Renal pelvis (tissue), 1 donor: ENCODE measurements at regions not wholly inside any gene's neighbourhood (a gene's known extent, or its start where the extent isn't known, plus 50 kb on each side); places are given as distances from the start of the nearest gene placed in this dataset.
A peak's percentile ranks its signal among the peaks of the same experiment; 100 is the strongest.
"Not testable (repeated sequence)": the region's sequence is repeated elsewhere in the genome, so short reads cannot be mapped to it uniquely, and the experiment has no call there.

Experiments
- DNase-seq: peaks from one replicate; pipeline ENCODE4 v3.0.0-alpha.2; 2013

DNA sequence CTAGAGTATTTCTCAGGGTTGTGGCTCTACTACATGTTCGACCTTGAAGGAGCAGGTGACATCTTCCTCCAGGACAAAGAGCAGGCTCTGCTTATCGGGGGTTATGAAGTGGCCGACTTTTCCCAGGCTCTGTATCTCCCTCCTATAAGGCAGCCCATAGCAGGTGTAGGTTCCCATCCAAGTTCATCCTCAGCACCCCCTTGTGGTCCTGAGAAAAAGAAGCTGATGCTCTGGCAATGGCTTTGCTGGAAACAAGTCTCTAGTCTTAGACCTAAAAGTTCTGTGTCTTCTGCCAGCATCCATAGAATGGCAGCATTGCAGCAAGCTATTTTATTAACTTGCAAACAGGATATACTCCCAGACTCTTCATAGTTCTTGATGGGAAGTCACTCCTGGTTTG lies 836.6 kb upstream of the PRKX start:
- no peak for DNase-seq

DNA sequence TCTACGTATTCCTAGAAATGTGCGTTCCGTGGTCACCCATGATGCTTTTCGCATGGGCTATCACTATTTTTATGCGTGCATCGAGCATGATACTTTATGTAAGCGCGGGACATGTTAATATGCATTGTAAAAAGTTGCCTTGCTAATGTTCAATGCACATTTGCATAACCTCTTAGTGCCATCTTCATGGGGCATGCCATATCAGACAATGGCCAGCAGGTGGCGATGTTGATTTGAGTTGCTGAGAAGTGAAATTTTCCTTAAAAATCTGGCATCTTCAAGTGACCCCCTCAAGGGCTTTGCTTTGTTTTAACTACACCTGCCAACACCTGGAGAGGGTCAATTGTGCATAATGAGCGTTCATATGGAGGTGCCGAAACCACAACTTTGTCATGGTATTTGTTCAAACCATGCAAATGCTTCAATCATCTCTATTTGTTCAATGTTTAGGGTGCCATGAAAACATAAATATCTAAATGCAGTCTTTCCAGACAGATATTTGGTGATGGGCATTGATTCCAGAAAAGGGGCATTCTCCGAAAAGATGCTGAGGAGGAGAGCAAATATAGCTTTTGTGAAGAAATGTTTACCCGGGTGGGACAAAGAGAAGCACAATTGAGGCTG lies 833.9 kb upstream of the PRKX start:
- peak; percentile 43 for DNase-seq

GRCh38 chrX:4546178-4546577 lies 832.7 kb upstream of the PRKX start:
- DNase-seq: not testable (repeated sequence)

- no peak for DNase-seq
These were observed 814.8 kb upstream of the PRKX start for GRCh38 chrX:4528247-4528646.

DNA sequence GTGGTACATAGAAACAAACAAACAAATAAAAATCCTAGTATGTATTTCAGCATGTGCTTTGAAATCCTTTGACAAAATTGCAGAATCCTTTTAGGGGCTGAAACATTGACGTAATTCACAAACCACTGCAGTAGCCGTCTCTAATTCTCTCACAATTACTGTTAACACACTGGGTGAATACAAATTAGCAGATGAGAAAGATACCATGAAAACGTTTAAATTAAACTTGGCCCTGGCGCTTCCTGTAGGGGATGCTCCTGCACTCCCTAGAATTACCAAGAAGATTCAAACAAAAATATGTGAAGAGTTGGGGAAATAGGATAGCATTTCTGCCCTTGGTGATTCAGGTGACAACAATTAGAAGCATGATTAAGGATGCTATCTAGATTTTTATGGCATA lies 772.5 kb upstream of the PRKX start:
- DNase-seq: no peak

DNA sequence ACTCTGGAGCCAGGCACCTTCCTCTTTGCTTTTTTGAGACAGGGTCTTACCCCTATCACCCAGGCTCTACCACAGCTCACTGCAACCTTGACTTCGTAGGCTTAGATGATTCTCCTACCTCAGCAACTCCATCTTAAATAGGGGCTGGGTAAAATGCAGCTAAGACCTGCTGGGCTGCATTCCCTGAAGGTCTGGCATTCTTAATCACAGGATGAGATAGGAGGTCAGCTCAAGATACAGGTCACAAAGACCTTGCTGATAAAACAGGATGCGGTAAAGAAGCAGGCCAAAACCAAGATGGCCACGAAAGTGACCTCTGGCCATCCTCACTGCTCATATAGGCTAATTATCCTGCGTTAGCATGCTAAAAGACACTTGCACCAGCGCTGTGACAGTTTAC lies 770.8 kb upstream of the PRKX start:
- DNase-seq: no peak

DNA sequence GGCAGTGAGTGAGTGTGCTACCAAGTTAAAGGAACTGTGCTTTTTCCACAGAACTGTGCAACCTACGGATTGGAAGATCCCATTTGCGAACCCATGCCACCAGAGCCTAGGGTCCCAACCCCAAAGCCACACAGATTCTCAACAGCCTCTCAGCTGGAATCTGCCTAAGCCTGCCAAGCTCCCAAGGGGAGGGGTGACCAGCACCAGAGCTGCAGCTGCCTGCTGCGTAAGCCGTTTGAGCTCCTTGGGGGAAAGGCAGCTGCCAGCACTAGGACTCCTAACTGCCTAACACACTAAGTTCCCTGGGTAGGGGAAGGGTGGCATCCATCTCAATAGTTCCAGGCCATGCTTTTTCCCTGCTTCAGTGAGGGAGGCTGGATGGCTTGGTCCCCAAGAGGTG lies 738.1 kb upstream of the PRKX start:
- DNase-seq: no peak

GRCh38 chrX:4450177-4450576 lies 736.7 kb upstream of the PRKX start:
- DNase-seq: no peak

- DNase-seq: no peak
These were observed 722.5 kb upstream of the PRKX start for GRCh38 chrX:4435905-4436304.

GRCh38 chrX:4397471-4397870 lies 684.0 kb upstream of the PRKX start:
- DNase-seq: no peak

- DNase-seq: no peak
These were observed 668.8 kb upstream of the PRKX start for GRCh38 chrX:4382273-4382672.

GRCh38 chrX:4380710-4381109 lies 667.3 kb upstream of the PRKX start:
- DNase-seq: no peak

DNA sequence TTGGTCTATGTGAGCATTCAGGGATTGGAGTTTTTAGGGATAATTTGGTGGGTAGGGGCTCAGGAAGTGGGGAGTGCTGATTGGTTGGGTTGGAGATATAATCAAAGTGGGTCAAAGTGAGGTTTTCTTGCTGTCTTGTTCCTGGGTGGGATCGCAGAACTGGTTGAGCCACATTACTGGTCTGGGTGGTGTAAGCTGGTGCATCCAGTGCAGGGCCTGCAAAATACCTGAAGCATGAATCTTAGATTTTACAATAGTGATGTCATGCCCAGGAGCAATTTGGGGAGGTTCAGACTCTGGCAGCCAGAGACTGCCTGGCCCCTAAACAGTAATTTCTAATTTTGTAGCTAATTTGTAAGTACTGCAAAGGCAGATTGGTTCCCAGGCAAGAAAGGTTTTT lies 665.6 kb upstream of the PRKX start:
- no peak for DNase-seq

DNA sequence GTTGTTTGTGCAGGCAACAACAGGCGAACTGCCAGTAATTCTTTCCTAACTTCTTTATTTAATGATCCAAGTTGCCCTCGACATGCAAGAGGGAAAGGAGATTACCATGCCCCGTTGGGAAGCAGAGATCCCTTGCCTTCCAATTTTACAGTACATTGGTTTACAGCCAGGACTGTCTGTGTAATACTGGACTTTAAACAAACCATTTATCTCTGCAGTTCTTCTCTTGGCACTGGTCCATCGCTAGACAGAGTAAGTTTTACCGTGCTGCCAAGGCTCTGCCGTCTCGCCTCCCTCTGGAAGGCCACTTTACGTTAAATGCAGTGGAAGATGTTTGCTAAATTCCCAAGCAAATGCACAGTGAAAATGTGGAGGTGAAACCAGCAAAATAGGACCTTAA lies 660.3 kb upstream of the PRKX start:
- DNase-seq: no peak

- no peak for DNase-seq
These were observed 645.1 kb upstream of the PRKX start for GRCh38 chrX:4358577-4358976.

- no peak for DNase-seq
These were observed 609.5 kb upstream of the PRKX start for GRCh38 chrX:4322916-4323315.

- DNase-seq: no peak
These were observed 607.0 kb upstream of the PRKX start for GRCh38 chrX:4320436-4320947.

DNA sequence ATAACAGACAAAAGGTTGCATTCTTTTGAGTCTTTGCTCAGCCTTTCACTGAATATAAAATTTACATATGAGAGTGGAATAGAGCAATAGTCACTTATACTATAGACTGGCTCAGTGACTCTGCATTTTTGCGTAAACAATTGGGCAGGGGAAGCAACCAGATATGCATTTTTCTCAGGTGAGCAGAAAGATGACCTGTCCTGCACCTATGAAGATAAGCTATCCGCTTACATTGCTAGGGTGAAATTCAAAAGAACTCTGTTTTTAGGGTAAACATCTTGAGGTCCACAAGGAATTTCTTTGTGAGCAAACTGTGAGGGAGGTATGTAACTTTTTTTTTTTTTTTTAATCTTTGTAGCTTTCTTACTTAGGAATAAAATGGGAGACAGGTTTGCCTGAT lies 602.4 kb upstream of the PRKX start:
- no peak for DNase-seq

DNA sequence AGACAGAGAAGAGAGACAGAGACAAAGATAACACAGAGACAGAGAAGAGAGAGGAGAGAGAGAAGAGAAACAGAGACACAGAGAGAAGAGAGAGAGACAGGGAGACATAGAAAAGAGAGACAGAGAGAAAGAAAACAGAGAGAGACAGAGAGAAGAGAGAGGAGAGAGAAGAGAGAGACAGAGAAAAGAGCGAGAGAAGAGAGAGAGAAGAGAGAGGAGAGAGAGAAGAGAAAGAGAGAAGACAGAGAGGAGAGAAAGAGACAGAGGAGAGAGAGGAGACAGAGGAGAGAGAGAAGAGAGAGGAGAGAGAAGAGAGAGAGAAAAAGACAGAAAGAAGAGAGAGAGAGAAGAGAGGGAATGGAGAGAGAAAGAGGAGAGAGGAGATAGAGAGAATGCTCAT lies 601.1 kb upstream of the PRKX start:
- no peak for DNase-seq

DNA sequence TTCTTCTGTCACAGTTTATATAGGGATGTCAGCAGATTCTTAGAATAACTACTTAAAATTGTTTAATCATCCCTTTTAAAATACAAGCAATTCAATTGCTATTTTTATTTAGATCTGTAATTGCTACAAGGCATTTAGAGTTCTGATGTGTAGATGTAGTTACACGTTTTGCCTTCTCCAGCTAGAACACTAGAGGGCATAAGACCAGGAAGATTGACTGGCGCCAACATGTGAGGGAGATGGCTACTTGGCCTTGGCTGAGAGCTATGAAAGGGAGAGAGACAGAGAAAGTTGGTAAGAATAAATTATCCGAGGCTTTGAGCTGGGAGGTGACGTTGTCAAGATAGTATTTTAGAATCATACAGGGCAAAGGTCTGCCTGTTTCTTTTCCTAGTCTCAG lies 563.7 kb upstream of the PRKX start:
- no peak for DNase-seq

DNA sequence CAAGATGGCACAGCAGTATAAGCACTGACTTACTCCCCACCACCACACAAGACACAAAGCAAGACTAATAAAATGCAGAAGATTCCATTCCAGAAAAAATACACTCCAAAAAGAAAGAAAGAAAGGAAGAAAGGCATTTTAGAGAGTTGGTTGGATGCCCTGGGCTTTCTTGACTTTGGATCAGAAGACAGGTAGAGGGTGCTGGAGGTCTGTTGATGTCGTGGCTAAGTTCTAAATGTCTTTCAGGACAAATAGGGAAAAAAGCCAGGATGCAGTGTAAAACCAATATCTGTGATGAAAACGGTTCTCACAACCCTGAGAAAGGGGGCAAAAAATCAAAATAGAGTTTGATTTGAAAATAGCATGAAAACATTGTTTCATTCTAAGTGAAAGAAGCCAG lies 555.2 kb upstream of the PRKX start:
- no peak for DNase-seq

- DNase-seq: no peak
These were observed 551.6 kb upstream of the PRKX start for GRCh38 chrX:4265036-4265435.

DNA sequence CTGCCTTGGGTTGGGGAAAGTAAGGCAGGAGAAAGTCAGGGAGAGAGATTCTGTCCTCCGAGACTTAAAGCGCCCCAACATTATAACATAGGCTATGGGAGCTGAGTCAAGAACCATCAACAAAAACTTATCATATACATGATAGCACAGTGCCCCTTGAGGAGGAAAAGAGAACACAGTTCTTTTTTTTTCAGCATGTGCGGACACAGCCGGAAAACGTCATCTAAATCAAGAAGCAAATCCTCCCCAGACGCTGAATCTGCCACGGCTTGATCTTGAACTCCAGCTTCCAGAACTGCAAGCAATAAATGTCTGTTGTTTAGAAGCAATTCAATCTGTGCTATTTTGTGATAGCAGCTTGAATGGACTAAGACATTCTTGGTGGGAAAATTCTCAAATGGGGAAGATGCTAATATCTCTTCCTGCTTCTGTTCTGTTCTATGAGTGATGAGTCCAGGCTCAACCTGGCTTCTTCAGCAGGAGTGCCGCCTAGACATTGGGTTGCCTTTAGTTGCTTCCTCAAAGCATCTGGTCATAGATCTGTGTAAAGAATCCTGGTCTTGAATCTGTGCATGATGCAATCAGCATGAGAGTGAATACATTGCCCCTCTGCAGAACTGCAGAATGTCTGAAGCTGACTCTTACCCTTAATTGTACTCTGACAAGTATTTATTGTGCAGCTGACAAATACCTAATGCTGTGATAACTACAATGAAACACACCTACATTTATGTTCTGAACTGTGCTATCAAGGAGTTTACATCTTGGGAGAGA lies 549.8 kb upstream of the PRKX start:
- DNase-seq: peak; percentile 42

- DNase-seq: no peak
These were observed 539.6 kb upstream of the PRKX start for GRCh38 chrX:4253092-4253491.
